GM23248 (cell line): ENCODE measurements at regions not wholly inside any gene's neighbourhood (a gene's known extent, or its start where the extent isn't known, plus 50 kb on each side); places are given as distances from the start of the nearest gene placed in this dataset.

Experiments
- EZH2 ChIP-seq: fragments of 200-600 bp; sonication (generic); IDR thresholded peaks from 2 replicates; pipeline ENCODE4 v1.6.1; 2018; ENCODE audit warnings: antibody characterized with exemption, mild to moderate bottlenecking; ENCODE audit not compliant: insufficient read depth, poor library complexity, severe bottlenecking
- EZH2phosphoT487 ChIP-seq: fragments of 200-600 bp; sonication (generic); IDR thresholded peaks from 2 replicates; pipeline ENCODE4 v1.6.1; 2018; ENCODE audit warnings: antibody characterized with exemption, moderate library complexity, mild to moderate bottlenecking, low read depth; ENCODE audit not compliant: insufficient read depth

DNA sequence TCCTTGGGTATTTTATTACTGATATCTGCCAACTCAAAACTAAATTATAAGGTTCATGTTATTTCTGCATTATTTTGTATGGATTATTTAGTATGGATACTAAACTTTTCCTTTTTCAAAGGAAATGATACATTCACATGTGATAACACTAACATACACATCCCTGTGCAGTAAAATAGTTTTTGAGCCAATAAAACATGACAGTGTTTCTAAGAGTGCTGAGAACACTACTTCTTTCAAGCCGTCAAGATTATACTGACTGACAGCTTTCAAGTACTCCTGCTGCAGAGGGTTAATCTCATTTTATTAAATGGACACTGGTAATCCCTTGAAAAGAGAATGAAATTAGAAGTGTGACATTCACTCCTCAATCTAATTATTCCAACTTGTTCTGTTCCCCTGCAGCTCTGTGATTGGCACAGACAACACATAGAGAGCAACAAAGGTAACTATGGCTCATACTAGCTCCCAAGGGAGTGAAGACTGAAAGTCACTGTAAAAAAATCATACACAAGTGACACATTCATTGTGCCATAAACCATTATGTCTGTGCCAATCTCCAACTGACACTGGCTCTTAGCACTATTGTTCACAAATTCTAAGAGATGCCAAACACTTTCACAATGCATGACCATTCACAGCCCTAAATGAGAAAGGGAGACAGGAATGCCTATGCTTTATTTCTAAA lies 468.6 kb downstream of the SHQ1 start:
- TF ChIP-seq EZH2 (no peak), EZH2phosphoT487 (no peak)
